ENCODE measurements at regions not wholly inside any gene's neighbourhood (a gene's known extent, or its start where the extent isn't known, plus 50 kb on each side); places are given as distances from the start of the nearest gene placed in this dataset.
"Not testable (repeated sequence)": the region's sequence is repeated elsewhere in the genome, so short reads cannot be mapped to it uniquely, and the experiment has no call there.

GRCh38 chr21:20882462-20883407, 115.5 kb upstream of the NCAM2 start:
- Histone ChIP-seq H3K9me3 (peaks cover 0 to 4% (median 0%) of the 10 kb centered on the region in 11 donors), H3K27ac (no peak overlapping the region), H3K4me1 (no peaks in the 10 kb centered on the region), H3K36me3 (no peaks in the 10 kb centered on the region), H3K4me3 (no peak overlapping the region), H3K27me3 (no peaks in the 10 kb centered on the region)
- 34 to 40% methylated on average over 9 of the region's 9 CpGs for WGBS, 2 donors
- ATAC-seq = no peak
- intact Hi-C loops (cut with DNase I) = no loop called here
- DNase-seq = no peak
- peak in 8 of 9 donors; percentile 27 to 54 (median 42) for TF ChIP-seq CTCF (IDR thresholded peaks at IDR 0.05)

GRCh38 chr21:20883408-20883800, 114.8 kb upstream of the NCAM2 start:
- Histone ChIP-seq H3K4me1 (no peaks in the 10 kb centered on the region), H3K36me3 (no peaks in the 10 kb centered on the region), H3K27ac (no peak overlapping the region), H3K9me3 (peaks cover 0 to 4% (median 0%) of the 10 kb centered on the region in 11 donors), H3K4me3 (no peak overlapping the region), H3K27me3 (no peaks in the 10 kb centered on the region)
- no peak for TF ChIP-seq CTCF (IDR thresholded peaks at IDR 0.05)
- ATAC-seq (no peak), DNase-seq (no peak)
- WGBS, 2 donors = 65% methylated on average over 4 of the region's 4 CpGs
- intact Hi-C loops (cut with DNase I) = no loop called here

- Histone ChIP-seq H3K4me1 (no peaks in the 10 kb centered on the region), H3K27me3 (no peaks in the 10 kb centered on the region), H3K4me3 (no peak overlapping the region), H3K9me3 (no peaks in the 10 kb centered on the region), H3K36me3 (no peaks in the 10 kb centered on the region), H3K27ac (no peak overlapping the region)
- DNase-seq (no peak), ATAC-seq (peak in 1 of 8 donors; percentile 58)
- TF ChIP-seq CTCF (IDR thresholded peaks at IDR 0.05) = no peak
- WGBS, 2 donors = 46 to 60% methylated on average over 2 of the region's 2 CpGs
- intact Hi-C loops (cut with DNase I) = no loop called here
Observed at GRCh38 chr21:20902511-20902910, 95.7 kb upstream of the NCAM2 start.

GRCh38 chr21:20902998-20903397, 95.2 kb upstream of the NCAM2 start:
- no peaks in the 10 kb centered on the region for H3K4me1 ChIP-seq
- H3K4me3 ChIP-seq = no peak overlapping the region
- DNase-seq (no peak), ATAC-seq (no peak)
- intact Hi-C loops (cut with DNase I) = no loop called here
- no peaks in the 10 kb centered on the region for H3K9me3 ChIP-seq
- no peak overlapping the region for H3K27ac ChIP-seq
- no peak for TF ChIP-seq CTCF (IDR thresholded peaks at IDR 0.05)
- no peaks in the 10 kb centered on the region for H3K36me3 ChIP-seq
- H3K27me3 ChIP-seq = no peaks in the 10 kb centered on the region

GRCh38 chr21:20927555-20927954, 70.7 kb upstream of the NCAM2 start:
- not testable (repeated sequence) for ATAC-seq

More at GRCh38 chr21:20927555-20927954, 70.7 kb upstream of the NCAM2 start:
- DNase-seq; H3K4me1 ChIP-seq; H3K36me3 ChIP-seq; H3K27ac ChIP-seq; H3K27me3 ChIP-seq; H3K4me3 ChIP-seq; intact Hi-C loops (cut with DNase I): not testable (repeated sequence)
- 83 to 96% methylated on average over 13 of the region's 13 CpGs for WGBS, 2 donors
- peaks cover 0 to 22% (median 0%) of the 10 kb centered on the region in 11 donors for H3K9me3 ChIP-seq
